ENCODE measurements at regions not wholly inside any gene's neighbourhood (a gene's known extent, or its start where the extent isn't known, plus 50 kb on each side); places are given as distances from the start of the nearest gene placed in this dataset.
"Not testable (repeated sequence)": the region's sequence is repeated elsewhere in the genome, so short reads cannot be mapped to it uniquely, and the experiment has no call there.

DNA sequence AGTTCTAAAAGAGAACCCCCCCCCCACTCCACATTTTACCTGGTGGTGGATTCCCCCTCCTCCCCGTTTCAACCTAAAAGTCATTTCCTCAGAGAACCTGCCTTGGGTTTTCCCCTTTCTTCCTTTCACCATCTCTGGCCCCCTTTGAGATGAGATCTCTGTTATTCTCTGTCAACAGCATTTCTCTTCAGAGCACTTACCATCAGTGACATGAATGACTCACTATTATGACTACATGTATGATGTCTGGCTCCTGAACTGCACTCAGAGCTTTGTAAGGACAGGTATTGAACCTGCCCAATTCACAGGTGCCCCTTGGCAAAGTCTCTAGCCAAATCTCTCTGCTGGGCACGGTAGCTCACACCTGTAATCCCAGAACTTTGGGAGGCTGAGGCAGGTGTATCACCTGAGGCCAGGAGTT lies 61.4 kb upstream of the JARID2 start (continued):
- TF ChIP-seq ZNF132 (tag by site-specific recombination; IDR thresholded peaks at IDR 0.05; ENCODE audit: borderline replicate concordance) (no peak), ZNF19 (tag by site-specific recombination; IDR thresholded peaks at IDR 0.05; ENCODE audit: low read depth) (no peak), KLF9 (tag by site-specific recombination; IDR thresholded peaks at IDR 0.05; ENCODE audit: low read depth) (no peak), ZNF157 (tag by site-specific recombination; IDR thresholded peaks at IDR 0.05) (no peak)
- TF ChIP-seq, protein P1, sequence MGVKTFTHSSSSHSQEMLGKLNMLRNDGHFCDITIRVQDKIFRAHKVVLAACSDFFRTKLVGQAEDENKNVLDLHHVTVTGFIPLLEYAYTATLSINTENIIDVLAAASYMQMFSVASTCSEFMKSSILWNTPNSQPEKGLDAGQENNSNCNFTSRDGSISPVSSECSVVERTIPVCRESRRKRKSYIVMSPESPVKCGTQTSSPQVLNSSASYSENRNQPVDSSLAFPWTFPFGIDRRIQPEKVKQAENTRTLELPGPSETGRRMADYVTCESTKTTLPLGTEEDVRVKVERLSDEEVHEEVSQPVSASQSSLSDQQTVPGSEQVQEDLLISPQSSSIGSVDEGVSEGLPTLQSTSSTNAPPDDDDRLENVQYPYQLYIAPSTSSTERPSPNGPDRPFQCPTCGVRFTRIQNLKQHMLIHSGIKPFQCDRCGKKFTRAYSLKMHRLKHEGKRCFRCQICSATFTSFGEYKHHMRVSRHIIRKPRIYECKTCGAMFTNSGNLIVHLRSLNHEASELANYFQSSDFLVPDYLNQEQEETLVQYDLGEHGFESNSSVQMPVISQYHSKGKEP (tag by site-specific recombination; IDR thresholded peaks at IDR 0.05): no peak

DNA sequence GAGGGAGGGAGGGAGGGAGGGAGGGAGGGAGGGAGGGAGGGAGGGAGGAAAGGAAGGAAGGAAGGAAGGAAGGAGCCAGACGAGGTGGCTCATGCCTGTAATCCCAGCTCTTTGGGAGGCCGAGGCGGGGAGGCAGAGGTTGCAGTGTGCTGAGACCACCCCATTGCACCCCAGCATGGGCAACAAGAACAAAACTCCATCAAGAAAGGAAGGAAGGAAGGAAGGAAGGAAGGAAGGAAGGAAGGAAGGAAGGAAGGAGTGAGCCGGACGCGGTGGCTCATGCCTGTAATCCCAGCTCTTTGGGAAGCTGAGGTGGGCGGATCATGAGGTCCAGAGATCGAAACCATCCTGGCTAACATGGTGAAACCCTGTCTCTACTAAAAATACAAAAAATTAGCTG lies 60.8 kb upstream of the JARID2 start:
- H3K36me3 ChIP-seq (ENCODE audit: control insufficient read depth in 2 of 2, insufficient read depth in 1 of 2, low read length in 2 of 2); H3K4me3 ChIP-seq (ENCODE audit: low read depth, low read length); H3K9me3 ChIP-seq (ENCODE audit: control insufficient read depth, insufficient read depth, low read depth, low read length); H3K27ac ChIP-seq (ENCODE audit: extremely low read depth, low read depth, low read length); H3K4me1 ChIP-seq (ENCODE audit: control insufficient read depth, insufficient read depth, low read length); POLR2A ChIA-PET: not testable (repeated sequence)
- CTCF ChIA-PET: interaction anchor here (0.6 kb wide), 1 partner anchor 44 kb away, joined by 4 read pairs; no protein-coding TSS in a partner anchor
- 0 out of 2 replicates have a peak, but pooled peaks have one; percentile 26 for TF ChIP-seq ZNF366 (tag by site-specific recombination; conservative IDR thresholded peaks at IDR 0.05)

DNA sequence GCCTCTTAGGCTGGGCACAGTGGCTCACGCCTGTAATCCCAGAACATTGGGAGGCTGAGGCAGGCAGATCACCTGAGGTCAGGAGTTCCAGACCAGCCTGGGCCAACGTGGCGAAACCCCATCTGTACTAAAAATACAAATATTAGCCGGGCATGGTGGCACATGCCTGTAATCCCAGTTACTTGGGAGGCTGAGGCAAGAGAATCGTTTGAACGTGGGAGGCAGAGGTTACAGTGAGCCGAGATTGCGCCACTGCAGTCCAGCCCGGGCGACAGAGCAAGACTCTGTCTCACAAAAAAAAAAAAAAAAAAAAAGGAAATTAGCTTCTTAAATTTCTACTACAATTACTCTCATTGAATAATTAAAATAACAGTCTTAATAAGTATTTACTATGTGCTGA lies 52.4 kb upstream of the JARID2 start:
- not testable (repeated sequence) for H3K27ac ChIP-seq (ENCODE audit: extremely low read depth, low read depth, low read length); H3K36me3 ChIP-seq (ENCODE audit: control insufficient read depth in 2 of 2, insufficient read depth in 1 of 2, low read length in 2 of 2); H3K9me3 ChIP-seq (ENCODE audit: control insufficient read depth, insufficient read depth, low read depth, low read length); H3K4me3 ChIP-seq (ENCODE audit: low read depth, low read length); H3K4me1 ChIP-seq (ENCODE audit: control insufficient read depth, insufficient read depth, low read length)
- POLR2A ChIA-PET: interaction anchor here (0.6 kb wide), 1 partner anchor 484 kb away, joined by 3 read pairs; no protein-coding TSS in a partner anchor
- CTCF ChIA-PET: interaction anchor here (0.6 kb wide), 2 partner anchors 135 to 357 kb away, joined by 3 read pairs; no protein-coding TSS in a partner anchor

DNA sequence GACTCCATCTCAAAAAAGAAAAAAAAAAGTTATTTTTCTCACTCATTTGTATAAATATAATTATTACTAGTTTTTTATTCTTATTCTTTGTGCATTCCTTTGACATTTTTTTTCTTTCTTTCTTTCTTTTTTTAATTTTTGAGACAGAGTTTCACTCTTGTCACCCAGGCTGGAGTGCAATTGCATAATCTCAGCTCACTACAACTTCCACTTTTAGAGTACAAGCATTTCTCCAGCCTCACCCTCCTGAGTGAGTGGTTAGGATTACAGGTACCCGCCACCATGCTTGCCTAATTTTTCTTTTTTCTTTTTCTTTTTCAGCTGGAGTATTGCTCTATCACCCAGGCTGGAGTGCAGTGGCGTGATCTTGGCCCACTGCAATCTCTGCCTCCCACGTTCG lies 51.4 kb upstream of the JARID2 start:
- Histone ChIP-seq H3K27ac (ENCODE audit: extremely low read depth, low read depth, low read length) (no peak overlapping the region), H3K4me3 (ENCODE audit: low read depth, low read length) (no peak overlapping the region), H3K9me3 (ENCODE audit: control insufficient read depth, insufficient read depth, low read depth, low read length) (no peaks in the 10 kb centered on the region), H3K36me3 (ENCODE audit: control insufficient read depth in 2 of 2, insufficient read depth in 1 of 2, low read length in 2 of 2) (no peaks in the 10 kb centered on the region), H3K4me1 (ENCODE audit: control insufficient read depth, insufficient read depth, low read length) (no peaks in the 10 kb centered on the region)
- TF ChIP-seq FEZF1 (tag by site-specific recombination; IDR thresholded peaks at IDR 0.05) (no peak), ZNF548 (tag by site-specific recombination; IDR thresholded peaks at IDR 0.05) (no peak), ZNF335 (tag by site-specific recombination; conservative IDR thresholded peaks at IDR 0.05) (no peak), ZNF843 (tag by site-specific recombination; IDR thresholded peaks at IDR 0.05) (no peak), ZNF768 (tag by site-specific recombination; IDR thresholded peaks at IDR 0.05) (no peak), ZNF366 (tag by site-specific recombination; conservative IDR thresholded peaks at IDR 0.05) (no peak), ZBTB8A (tag by site-specific recombination; IDR thresholded peaks at IDR 0.05) (no peak), ZFP3 (tag by site-specific recombination; IDR thresholded peaks at IDR 0.05; ENCODE audit: low read depth) (no peak), ZNF354C (tag by site-specific recombination; IDR thresholded peaks at IDR 0.05; ENCODE audit: borderline replicate concordance, low read depth) (no peak), ZNF202 (tag by site-specific recombination; IDR thresholded peaks at IDR 0.05; ENCODE audit: borderline replicate concordance) (no peak), ZNF416 (tag by site-specific recombination; IDR thresholded peaks at IDR 0.05) (no peak), ZNF529 (tag by site-specific recombination; IDR thresholded peaks at IDR 0.05; ENCODE audit: insufficient replicate concordance) (no peak), ZNF37A (tag by site-specific recombination; IDR thresholded peaks at IDR 0.05) (no peak), HOXC10 (CRISPR knock-in tag; IDR thresholded peaks at IDR 0.05) (no peak), ZBTB21 (tag by site-specific recombination; IDR thresholded peaks at IDR 0.05) (no peak), KLF1 (tag by site-specific recombination; IDR thresholded peaks at IDR 0.05) (no peak), ZNF426 (tag by site-specific recombination; IDR thresholded peaks at IDR 0.05) (no peak)
- TF ChIP-seq, protein P2, sequence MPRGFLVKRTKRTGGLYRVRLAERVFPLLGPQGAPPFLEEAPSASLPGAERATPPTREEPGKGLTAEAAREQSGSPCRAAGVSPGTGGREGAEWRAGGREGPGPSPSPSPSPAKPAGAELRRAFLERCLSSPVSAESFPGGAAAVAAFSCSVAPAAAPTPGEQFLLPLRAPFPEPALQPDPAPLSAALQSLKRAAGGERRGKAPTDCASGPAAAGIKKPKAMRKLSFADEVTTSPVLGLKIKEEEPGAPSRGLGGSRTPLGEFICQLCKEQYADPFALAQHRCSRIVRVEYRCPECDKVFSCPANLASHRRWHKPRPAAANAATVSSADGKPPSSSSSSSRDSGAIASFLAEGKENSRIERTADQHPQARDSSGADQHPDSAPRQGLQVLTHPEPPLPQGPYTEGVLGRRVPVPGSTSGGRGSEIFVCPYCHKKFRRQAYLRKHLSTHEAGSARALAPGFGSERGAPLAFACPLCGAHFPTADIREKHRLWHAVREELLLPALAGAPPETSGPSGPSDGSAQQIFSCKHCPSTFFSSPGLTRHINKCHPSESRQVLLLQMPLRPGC (tag by site-specific recombination; IDR thresholded peaks at IDR 0.05): no peak
- TF ChIP-seq, protein P3, sequence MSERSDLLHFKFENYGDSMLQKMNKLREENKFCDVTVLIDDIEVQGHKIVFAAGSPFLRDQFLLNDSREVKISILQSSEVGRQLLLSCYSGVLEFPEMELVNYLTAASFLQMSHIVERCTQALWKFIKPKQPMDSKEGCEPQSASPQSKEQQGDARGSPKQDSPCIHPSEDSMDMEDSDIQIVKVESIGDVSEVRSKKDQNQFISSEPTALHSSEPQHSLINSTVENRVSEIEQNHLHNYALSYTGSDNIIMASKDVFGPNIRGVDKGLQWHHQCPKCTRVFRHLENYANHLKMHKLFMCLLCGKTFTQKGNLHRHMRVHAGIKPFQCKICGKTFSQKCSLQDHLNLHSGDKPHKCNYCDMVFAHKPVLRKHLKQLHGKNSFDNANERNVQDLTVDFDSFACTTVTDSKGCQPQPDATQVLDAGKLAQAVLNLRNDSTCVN (tag by site-specific recombination; optimal IDR thresholded peaks at IDR 0.05): no peak
- ChIA-PET CTCF (interaction anchor here (0.6 kb wide), 1 partner anchor 134 kb away, joined by 3 read pairs; no protein-coding TSS in a partner anchor), POLR2A (interaction anchor here (0.9 kb wide), 1 partner anchor 74 kb away, joined by 3 read pairs; no protein-coding TSS in a partner anchor)
